NOMO-1 (cell line): ENCODE measurements at regions not wholly inside any gene's neighbourhood (a gene's known extent, or its start where the extent isn't known, plus 50 kb on each side); places are given as distances from the start of the nearest gene placed in this dataset.

ENCODE experiments used
- DNase-seq, 2 experiments: peaks; one replicate each; lab custom pipeline; 2025; ENCODE audit not compliant: unreplicated experiment in 2 of 2; lab: John Stamatoyannopoulos, UW

- DNase-seq, result no peak
Observed at GRCh38 chr7:84686373-84686772, 491.8 kb upstream of the SEMA3A start.

GRCh38 chr7:84684836-84685480, 490.4 kb upstream of the SEMA3A start:
- no peak for DNase-seq

GRCh38 chr7:84682543-84682942, 488.0 kb upstream of the SEMA3A start:
- DNase-seq, result peak in 1 of 2 experiments; percentile 45

- no peak for DNase-seq
Observed at GRCh38 chr7:84678841-84679240, 484.3 kb upstream of the SEMA3A start.

GRCh38 chr7:84677117-84677732, 482.6 kb upstream of the SEMA3A start:
- DNase-seq, result no peak

GRCh38 chr7:84675633-84676034, 481.0 kb upstream of the SEMA3A start:
- DNase-seq, result peak in 1 of 2 experiments; percentile 38

GRCh38 chr7:84674236-84674913, 479.8 kb upstream of the SEMA3A start:
- DNase-seq, result no peak

- no peak for DNase-seq
Observed at GRCh38 chr7:84669177-84669732, 474.7 kb upstream of the SEMA3A start.

- no peak for DNase-seq
Observed at GRCh38 chr7:84668116-84668515, 473.5 kb upstream of the SEMA3A start.

GRCh38 chr7:84666651-84667050, 472.1 kb upstream of the SEMA3A start:
- DNase-seq, result no peak

GRCh38 chr7:84665339-84665738, 470.8 kb upstream of the SEMA3A start:
- no peak for DNase-seq

- DNase-seq, result no peak
Observed at GRCh38 chr7:84664626-84665025, 470.0 kb upstream of the SEMA3A start.

- no peak for DNase-seq
Observed at GRCh38 chr7:84663224-84663623, 468.6 kb upstream of the SEMA3A start.

- DNase-seq, result no peak
Observed at GRCh38 chr7:84658286-84658685, 463.7 kb upstream of the SEMA3A start.

GRCh38 chr7:84654273-84654672, 459.7 kb upstream of the SEMA3A start:
- DNase-seq, result peak; percentile 3 to 42

GRCh38 chr7:84651876-84652275, 457.3 kb upstream of the SEMA3A start:
- no peak for DNase-seq

GRCh38 chr7:84647797-84648757, 453.5 kb upstream of the SEMA3A start:
- DNase-seq, result no peak

GRCh38 chr7:84642611-84643010, 448.0 kb upstream of the SEMA3A start:
- no peak for DNase-seq

GRCh38 chr7:84640637-84641036, 446.0 kb upstream of the SEMA3A start:
- no peak for DNase-seq

GRCh38 chr7:84638339-84638697, 443.7 kb upstream of the SEMA3A start:
- no peak for DNase-seq
